ENCODE measurements at regions not wholly inside any gene's neighbourhood (a gene's known extent, or its start where the extent isn't known, plus 50 kb on each side); places are given as distances from the start of the nearest gene placed in this dataset.
"Not testable (repeated sequence)": the region's sequence is repeated elsewhere in the genome, so short reads cannot be mapped to it uniquely, and the experiment has no call there.

DNA sequence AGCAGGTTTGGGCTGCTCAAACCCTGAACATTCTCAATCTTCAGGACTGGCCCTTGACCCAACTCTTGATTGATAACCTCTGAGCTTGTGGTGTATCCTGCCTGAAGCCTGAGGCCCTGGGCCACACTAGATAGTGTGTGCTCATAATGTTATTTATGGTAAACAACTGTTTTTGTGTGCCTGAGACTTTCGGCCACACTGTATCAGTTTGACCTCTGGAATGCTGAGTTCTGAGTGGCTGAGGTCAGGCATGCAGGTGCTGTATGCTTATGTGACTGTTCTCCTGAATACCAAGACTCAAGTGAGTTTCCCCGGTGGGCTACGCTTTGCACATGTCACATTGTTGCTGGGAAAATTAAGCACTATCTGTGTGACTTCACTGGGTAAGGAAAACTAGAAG lies 82.2 kb upstream of the RMP24 start:
- Mint-ChIP-seq H3K4me3 (no peak overlapping the region), H3K27me3 (ENCODE audit: low read depth) (no peaks in the 10 kb centered on the region), H3K36me3 (ENCODE audit: low read depth) (no peaks in the 10 kb centered on the region), H3K9me3 (peaks cover 9% of the 10 kb centered on the region), H3K4me1 (no peaks in the 10 kb centered on the region), H3K27ac (ENCODE audit: unreplicated experiment) (no peak overlapping the region)
- TF ChIP-seq, protein P1, sequence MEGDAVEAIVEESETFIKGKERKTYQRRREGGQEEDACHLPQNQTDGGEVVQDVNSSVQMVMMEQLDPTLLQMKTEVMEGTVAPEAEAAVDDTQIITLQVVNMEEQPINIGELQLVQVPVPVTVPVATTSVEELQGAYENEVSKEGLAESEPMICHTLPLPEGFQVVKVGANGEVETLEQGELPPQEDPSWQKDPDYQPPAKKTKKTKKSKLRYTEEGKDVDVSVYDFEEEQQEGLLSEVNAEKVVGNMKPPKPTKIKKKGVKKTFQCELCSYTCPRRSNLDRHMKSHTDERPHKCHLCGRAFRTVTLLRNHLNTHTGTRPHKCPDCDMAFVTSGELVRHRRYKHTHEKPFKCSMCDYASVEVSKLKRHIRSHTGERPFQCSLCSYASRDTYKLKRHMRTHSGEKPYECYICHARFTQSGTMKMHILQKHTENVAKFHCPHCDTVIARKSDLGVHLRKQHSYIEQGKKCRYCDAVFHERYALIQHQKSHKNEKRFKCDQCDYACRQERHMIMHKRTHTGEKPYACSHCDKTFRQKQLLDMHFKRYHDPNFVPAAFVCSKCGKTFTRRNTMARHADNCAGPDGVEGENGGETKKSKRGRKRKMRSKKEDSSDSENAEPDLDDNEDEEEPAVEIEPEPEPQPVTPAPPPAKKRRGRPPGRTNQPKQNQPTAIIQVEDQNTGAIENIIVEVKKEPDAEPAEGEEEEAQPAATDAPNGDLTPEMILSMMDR (conservative IDR thresholded peaks at IDR 0.05), result no peak
- no peak for DNase-seq (ENCODE audit: low read depth, low spot score)

DNA sequence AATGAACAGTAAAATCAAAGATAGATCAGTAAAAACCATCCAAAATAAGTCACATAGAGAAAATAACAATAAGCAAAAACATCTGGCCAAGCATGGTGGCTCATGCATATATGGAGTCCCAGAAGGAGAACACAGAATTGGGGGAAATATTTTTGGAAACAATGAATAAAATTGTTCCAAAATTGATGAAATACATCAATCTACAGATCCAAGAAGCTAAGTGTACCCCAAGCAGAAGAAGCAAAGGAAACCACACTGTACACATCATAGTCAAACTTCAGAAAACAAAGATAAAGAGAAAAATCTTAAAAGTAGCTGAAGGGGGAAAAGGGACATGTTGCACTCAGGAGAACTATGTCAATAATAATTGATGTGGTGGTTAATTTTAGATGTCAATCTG lies 80.4 kb upstream of the RMP24 start:
- TF ChIP-seq, protein P1 (conservative IDR thresholded peaks at IDR 0.05), result no peak
- Mint-ChIP-seq H3K9me3 (peaks cover 11% of the 10 kb centered on the region), H3K27me3 (ENCODE audit: low read depth) (no peaks in the 10 kb centered on the region), H3K4me3 (no peak overlapping the region), H3K4me1 (no peaks in the 10 kb centered on the region), H3K27ac (ENCODE audit: unreplicated experiment) (no peak overlapping the region), H3K36me3 (ENCODE audit: low read depth) (no peaks in the 10 kb centered on the region)
- DNase-seq (ENCODE audit: low read depth, low spot score), result no peak

DNA sequence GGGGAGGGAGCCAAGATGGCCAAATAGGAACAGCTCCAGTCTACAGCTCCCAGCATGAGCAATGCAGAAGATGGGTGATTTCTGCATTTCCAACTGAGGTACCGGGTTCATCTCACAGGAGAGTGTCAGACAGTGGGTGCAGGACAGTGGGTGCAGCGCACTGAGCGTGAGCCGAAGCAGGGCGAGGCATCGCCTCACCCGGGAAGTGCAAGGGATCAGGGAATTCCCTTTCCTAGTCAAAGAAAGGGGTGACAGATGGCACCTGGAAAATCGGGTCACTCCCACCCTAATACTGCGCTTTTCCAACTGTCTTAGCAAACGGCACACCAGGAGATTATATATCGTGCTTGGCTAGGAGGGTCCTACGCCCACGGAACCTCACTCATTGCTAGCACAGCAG lies 75.0 kb upstream of the RMP24 start:
- not testable (repeated sequence) for DNase-seq (ENCODE audit: low read depth, low spot score); H3K27ac Mint-ChIP-seq (ENCODE audit: unreplicated experiment); H3K36me3 Mint-ChIP-seq (ENCODE audit: low read depth); H3K9me3 Mint-ChIP-seq; H3K4me3 Mint-ChIP-seq; H3K4me1 Mint-ChIP-seq
- peaks cover 11% of the 10 kb centered on the region for H3K27me3 Mint-ChIP-seq (ENCODE audit: low read depth)

DNA sequence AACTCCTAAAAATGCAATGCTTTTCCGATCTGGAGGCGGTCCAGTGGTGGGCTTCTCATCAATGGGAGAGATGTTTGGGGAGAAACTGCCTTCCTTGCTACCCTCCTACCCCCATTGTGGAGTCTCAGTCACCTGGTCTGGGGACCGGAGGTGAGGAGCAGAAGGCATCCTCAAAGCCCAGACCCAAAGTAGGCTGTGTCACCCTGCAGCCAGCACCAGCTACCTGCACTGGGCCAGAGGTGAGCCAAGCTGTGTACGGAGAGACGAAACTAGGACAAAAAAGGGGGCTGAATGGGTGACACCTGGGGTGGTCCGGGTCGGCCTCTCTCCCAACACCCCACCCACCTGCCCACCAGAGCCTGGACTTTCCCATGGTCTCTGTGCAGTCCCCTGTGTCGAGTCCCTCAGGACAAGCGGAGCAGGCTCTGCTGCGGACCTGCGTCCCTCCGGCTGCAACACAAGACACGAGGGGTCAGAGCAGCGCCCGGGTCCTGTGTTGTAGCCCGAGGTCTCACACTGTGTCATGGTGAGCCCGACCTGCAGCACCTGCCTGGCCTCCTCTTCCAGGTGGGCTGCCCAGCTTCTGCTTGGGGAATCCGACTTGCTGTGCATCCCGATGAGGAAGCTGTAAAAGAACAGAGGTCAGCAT lies 68.0 kb upstream of the RMP24 start:
- Mint-ChIP-seq H3K4me3 (no peak overlapping the region), H3K27ac (ENCODE audit: unreplicated experiment) (no peak overlapping the region), H3K9me3 (no peaks in the 10 kb centered on the region), H3K27me3 (ENCODE audit: low read depth) (peaks cover 9% of the 10 kb centered on the region), H3K36me3 (ENCODE audit: low read depth) (no peaks in the 10 kb centered on the region), H3K4me1 (no peaks in the 10 kb centered on the region)
- no peak for DNase-seq (ENCODE audit: low read depth, low spot score)
- TF ChIP-seq, protein P1 (conservative IDR thresholded peaks at IDR 0.05), result no peak

DNA sequence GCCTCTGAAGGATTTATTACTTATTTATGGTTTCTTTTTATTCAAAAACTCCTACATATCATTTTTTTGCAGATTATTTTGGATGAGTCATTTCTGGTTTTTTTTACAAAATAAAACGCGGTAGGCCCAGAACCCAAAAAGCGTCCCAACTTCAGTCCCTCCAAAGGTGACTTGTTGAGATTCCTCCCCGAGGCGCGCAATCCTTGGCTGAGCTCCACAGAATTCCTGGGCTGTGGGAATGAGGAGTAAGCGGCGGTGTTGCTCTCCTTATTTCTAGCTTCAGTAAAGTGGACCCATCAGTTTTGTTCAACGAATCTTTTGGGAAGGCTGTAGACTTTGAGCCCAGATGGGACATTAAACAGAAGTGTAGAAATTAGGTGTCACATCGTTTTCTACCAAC lies 67.0 kb upstream of the RMP24 start:
- no peak for DNase-seq (ENCODE audit: low read depth, low spot score)
- H3K36me3 Mint-ChIP-seq (ENCODE audit: low read depth), result no peaks in the 10 kb centered on the region
- H3K9me3 Mint-ChIP-seq, result no peaks in the 10 kb centered on the region
- TF ChIP-seq, protein P1 (conservative IDR thresholded peaks at IDR 0.05), result no peak
- no peaks in the 10 kb centered on the region for H3K4me1 Mint-ChIP-seq
- no peak overlapping the region for H3K4me3 Mint-ChIP-seq
- no peak overlapping the region for H3K27ac Mint-ChIP-seq (ENCODE audit: unreplicated experiment)
- peaks cover 4% of the 10 kb centered on the region for H3K27me3 Mint-ChIP-seq (ENCODE audit: low read depth)

GRCh38 chr18:35906291-35906690 lies 66.2 kb upstream of the RMP24 start:
- H3K4me3 Mint-ChIP-seq, H3K9me3 Mint-ChIP-seq: not testable (repeated sequence)

More at GRCh38 chr18:35906291-35906690, 66.2 kb upstream of the RMP24 start:
- H3K27ac Mint-ChIP-seq (ENCODE audit: unreplicated experiment); DNase-seq (ENCODE audit: low read depth, low spot score); H3K36me3 Mint-ChIP-seq (ENCODE audit: low read depth); H3K27me3 Mint-ChIP-seq (ENCODE audit: low read depth); H3K4me1 Mint-ChIP-seq: not testable (repeated sequence)
